ENCODE measurements at regions not wholly inside any gene's neighbourhood (a gene's known extent, or its start where the extent isn't known, plus 50 kb on each side); places are given as distances from the start of the nearest gene placed in this dataset.

DNA sequence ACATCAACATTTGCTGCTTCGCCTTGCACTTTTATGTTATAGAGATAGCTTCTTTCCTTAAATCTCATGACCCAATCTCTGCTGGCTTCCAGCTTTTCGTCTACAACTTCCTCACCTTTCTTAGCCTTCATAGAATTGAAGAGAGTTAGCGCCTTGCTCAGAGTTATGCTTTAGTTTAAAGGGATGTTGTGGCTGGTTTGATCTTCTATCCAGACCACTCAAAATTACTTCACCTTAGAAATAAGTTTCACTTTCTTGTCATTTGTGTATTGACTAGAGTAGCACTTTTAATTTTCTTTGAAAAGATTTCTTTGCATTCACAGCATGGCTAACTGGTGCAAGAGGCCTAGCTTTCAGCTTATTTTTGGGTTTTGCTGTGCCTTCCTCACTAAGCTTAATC is 414.2 kb downstream of the ZNF608 start:
- Histone ChIP-seq H3K4me3 (ENCODE audit: insufficient read depth, low read length) (no peak overlapping the region), H3K9me3 (ENCODE audit: low read depth, low read length) (peaks cover 4% of the 10 kb centered on the region), H3K27me3 (ENCODE audit: insufficient read depth, low read length) (no peaks in the 10 kb centered on the region), H3K79me2 (ENCODE audit: insufficient read depth, low read length) (no peaks in the 10 kb centered on the region), H4K20me1 (ENCODE audit: insufficient read depth, low read length) (no peaks in the 10 kb centered on the region), H3K27ac (ENCODE audit: low read depth, low read length) (no peak overlapping the region), H2AFZ (ENCODE audit: low read length) (no peak overlapping the region), H3K36me3 (ENCODE audit: insufficient read depth, low read length) (no peaks in the 10 kb centered on the region), H3K4me2 (ENCODE audit: insufficient read depth, low read length) (no peak overlapping the region), H3K4me1 (ENCODE audit: insufficient read depth, low read length) (no peaks in the 10 kb centered on the region)
- TF ChIP-seq CTCF (IDR thresholded peaks at IDR 0.05; ENCODE audit: extremely low read depth, low read depth, low read length), result no peak
- no peak for DNase-seq (ENCODE audit: insufficient read length, low spot score, missing footprints)

- no peak for DNase-seq (ENCODE audit: insufficient read length, low spot score, missing footprints)
- no peaks in the 10 kb centered on the region for H4K20me1 ChIP-seq (ENCODE audit: insufficient read depth, low read length)
- no peak for TF ChIP-seq CTCF (IDR thresholded peaks at IDR 0.05; ENCODE audit: extremely low read depth, low read depth, low read length)
Observed at GRCh38 chr5:124330595-124331220, 415.7 kb downstream of the ZNF608 start.

DNA sequence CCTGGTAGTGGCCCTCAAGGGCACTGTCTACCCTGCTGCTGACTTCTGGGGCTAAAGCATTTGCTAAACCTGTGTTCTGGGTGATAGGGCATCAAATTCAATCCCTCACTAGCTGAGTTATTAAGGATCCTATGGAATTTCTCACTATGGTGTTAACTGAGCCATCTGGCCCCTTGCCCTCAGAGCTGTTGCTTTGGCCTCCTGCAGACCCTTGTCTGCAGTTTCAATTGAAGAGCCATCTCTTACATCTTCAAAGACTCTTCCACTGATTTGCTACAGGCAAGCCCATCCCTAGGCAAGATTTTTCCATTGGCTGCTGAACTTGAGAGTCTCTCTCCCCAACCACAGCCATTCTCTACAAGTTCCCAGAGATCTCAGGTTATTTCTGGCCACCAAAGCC is 418.2 kb downstream of the ZNF608 start:
- H3K27me3 ChIP-seq (ENCODE audit: insufficient read depth, low read length), result no peaks in the 10 kb centered on the region
- no peak overlapping the region for H3K27ac ChIP-seq (ENCODE audit: low read depth, low read length)
- no peak overlapping the region for H3K4me2 ChIP-seq (ENCODE audit: insufficient read depth, low read length)
- H3K4me1 ChIP-seq (ENCODE audit: insufficient read depth, low read length), result no peaks in the 10 kb centered on the region
- peaks cover 4% of the 10 kb centered on the region for H3K9me3 ChIP-seq (ENCODE audit: low read depth, low read length)
- no peak overlapping the region for H2AFZ ChIP-seq (ENCODE audit: low read length)
- DNase-seq (ENCODE audit: insufficient read length, low spot score, missing footprints), result no peak
- H4K20me1 ChIP-seq (ENCODE audit: insufficient read depth, low read length), result no peaks in the 10 kb centered on the region
- H3K36me3 ChIP-seq (ENCODE audit: insufficient read depth, low read length), result no peaks in the 10 kb centered on the region
- no peak overlapping the region for H3K4me3 ChIP-seq (ENCODE audit: insufficient read depth, low read length)
- no peaks in the 10 kb centered on the region for H3K79me2 ChIP-seq (ENCODE audit: insufficient read depth, low read length)
- TF ChIP-seq CTCF (IDR thresholded peaks at IDR 0.05; ENCODE audit: extremely low read depth, low read depth, low read length), result no peak

More at GRCh38 chr5:124330595-124331220, 415.7 kb downstream of the ZNF608 start:
- Histone ChIP-seq H3K4me1 (ENCODE audit: insufficient read depth, low read length) (no peaks in the 10 kb centered on the region), H3K4me3 (ENCODE audit: insufficient read depth, low read length) (no peak overlapping the region), H3K27ac (ENCODE audit: low read depth, low read length) (no peak overlapping the region), H3K27me3 (ENCODE audit: insufficient read depth, low read length) (no peaks in the 10 kb centered on the region), H3K9me3 (ENCODE audit: low read depth, low read length) (peaks cover 4% of the 10 kb centered on the region), H3K4me2 (ENCODE audit: insufficient read depth, low read length) (no peak overlapping the region), H3K79me2 (ENCODE audit: insufficient read depth, low read length) (no peaks in the 10 kb centered on the region), H2AFZ (ENCODE audit: low read length) (no peak overlapping the region), H3K36me3 (ENCODE audit: insufficient read depth, low read length) (no peaks in the 10 kb centered on the region)

DNA sequence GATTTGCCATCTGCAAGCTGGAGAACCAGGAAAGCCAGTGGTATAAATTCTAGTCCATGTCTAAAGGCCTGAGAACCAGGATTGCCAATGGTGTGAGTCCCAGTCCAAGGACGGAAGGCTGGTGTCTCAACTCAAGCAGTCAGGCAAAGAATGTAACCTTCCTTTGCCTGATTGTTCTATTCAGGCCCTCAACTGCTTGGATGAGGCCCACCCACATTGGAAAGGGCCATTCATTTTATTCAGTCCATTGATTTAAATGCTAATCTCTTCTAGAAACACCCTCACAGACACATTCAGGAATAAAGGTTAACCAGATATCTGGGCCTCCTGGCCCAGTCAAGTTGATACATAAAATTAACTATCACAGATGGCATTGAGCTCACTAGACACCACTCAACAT is 427.8 kb downstream of the ZNF608 start:
- no peaks in the 10 kb centered on the region for H3K36me3 ChIP-seq (ENCODE audit: insufficient read depth, low read length)
- H3K4me2 ChIP-seq (ENCODE audit: insufficient read depth, low read length), result no peak overlapping the region
- H4K20me1 ChIP-seq (ENCODE audit: insufficient read depth, low read length), result no peaks in the 10 kb centered on the region
- TF ChIP-seq CTCF (IDR thresholded peaks at IDR 0.05; ENCODE audit: extremely low read depth, low read depth, low read length), result no peak
- H3K27ac ChIP-seq (ENCODE audit: low read depth, low read length), result no peak overlapping the region
- no peaks in the 10 kb centered on the region for H3K27me3 ChIP-seq (ENCODE audit: insufficient read depth, low read length)
- no peaks in the 10 kb centered on the region for H3K4me1 ChIP-seq (ENCODE audit: insufficient read depth, low read length)
- no peak overlapping the region for H3K4me3 ChIP-seq (ENCODE audit: insufficient read depth, low read length)
- H3K79me2 ChIP-seq (ENCODE audit: insufficient read depth, low read length), result no peaks in the 10 kb centered on the region
- DNase-seq (ENCODE audit: insufficient read length, low spot score, missing footprints), result no peak
- no peak overlapping the region for H2AFZ ChIP-seq (ENCODE audit: low read length)
- no peaks in the 10 kb centered on the region for H3K9me3 ChIP-seq (ENCODE audit: low read depth, low read length)
